ENCODE measurements at regions not wholly inside any gene's neighbourhood (a gene's known extent, or its start where the extent isn't known, plus 50 kb on each side); places are given as distances from the start of the nearest gene placed in this dataset.

GRCh38 chr5:155728146-155728856 lies 598.7 kb upstream of the SGCD start:
- Histone ChIP-seq H3K27me3 (ENCODE audit: control insufficient read depth in 1 of 2, insufficient read depth in 2 of 2, low read length in 2 of 2) (peaks cover 35 to 44% of the 10 kb centered on the region in 2 donors), H3K9ac (ENCODE audit: low read depth in 1 of 2, low read length in 2 of 2) (no peak overlapping the region), H3K4me3 (ENCODE audit: low read depth in 1 of 2, low read length in 2 of 2) (peak overlapping the region; percentile 16 to 22), H3K36me3 (ENCODE audit: control insufficient read depth in 1 of 2, insufficient read depth in 2 of 2, low read length in 2 of 2) (no peaks in the 10 kb centered on the region), H3K9me3 (ENCODE audit: control insufficient read depth in 1 of 2, low read length in 2 of 2) (no peaks in the 10 kb centered on the region), H3K27ac (ENCODE audit: low read depth, low read length) (no peak overlapping the region), H3K4me1 (ENCODE audit: control insufficient read depth in 1 of 2, insufficient read depth in 2 of 2, low read length in 2 of 2) (no peaks in the 10 kb centered on the region)

- H3K9ac ChIP-seq (ENCODE audit: low read depth in 1 of 2, low read length in 2 of 2), result no peak overlapping the region
- no peaks in the 10 kb centered on the region for H3K36me3 ChIP-seq (ENCODE audit: control insufficient read depth in 1 of 2, insufficient read depth in 2 of 2, low read length in 2 of 2)
- no peaks in the 10 kb centered on the region for H3K4me1 ChIP-seq (ENCODE audit: control insufficient read depth in 1 of 2, insufficient read depth in 2 of 2, low read length in 2 of 2)
- no peak overlapping the region for H3K27ac ChIP-seq (ENCODE audit: low read depth, low read length)
- H3K9me3 ChIP-seq (ENCODE audit: control insufficient read depth in 1 of 2, low read length in 2 of 2), result no peaks in the 10 kb centered on the region
- H3K4me3 ChIP-seq (ENCODE audit: low read depth in 1 of 2, low read length in 2 of 2), result peak overlapping the region in 1 of 2 donors; percentile 16
- H3K27me3 ChIP-seq (ENCODE audit: control insufficient read depth in 1 of 2, insufficient read depth in 2 of 2, low read length in 2 of 2), result peaks cover 35 to 44% of the 10 kb centered on the region in 2 donors
Observed at GRCh38 chr5:155728857-155729683, 597.9 kb upstream of the SGCD start.

- no peaks in the 10 kb centered on the region for H3K4me1 ChIP-seq (ENCODE audit: control insufficient read depth in 1 of 2, insufficient read depth in 2 of 2, low read length in 2 of 2)
- H3K9me3 ChIP-seq (ENCODE audit: control insufficient read depth in 1 of 2, low read length in 2 of 2), result no peaks in the 10 kb centered on the region
- no peaks in the 10 kb centered on the region for H3K36me3 ChIP-seq (ENCODE audit: control insufficient read depth in 1 of 2, insufficient read depth in 2 of 2, low read length in 2 of 2)
- H3K27ac ChIP-seq (ENCODE audit: low read depth, low read length), result no peak overlapping the region
- no peak overlapping the region for H3K9ac ChIP-seq (ENCODE audit: low read depth in 1 of 2, low read length in 2 of 2)
- peaks cover 35 to 44% of the 10 kb centered on the region in 2 donors for H3K27me3 ChIP-seq (ENCODE audit: control insufficient read depth in 1 of 2, insufficient read depth in 2 of 2, low read length in 2 of 2)
- H3K4me3 ChIP-seq (ENCODE audit: low read depth in 1 of 2, low read length in 2 of 2), result no peak overlapping the region
Observed at GRCh38 chr5:155729684-155730059, 597.3 kb upstream of the SGCD start.

GRCh38 chr5:155732587-155733376 lies 594.2 kb upstream of the SGCD start:
- H3K27me3 ChIP-seq (ENCODE audit: control insufficient read depth in 1 of 2, insufficient read depth in 2 of 2, low read length in 2 of 2), result peaks cover 22 to 24% of the 10 kb centered on the region in 2 donors
- no peaks in the 10 kb centered on the region for H3K36me3 ChIP-seq (ENCODE audit: control insufficient read depth in 1 of 2, insufficient read depth in 2 of 2, low read length in 2 of 2)
- no peak overlapping the region for H3K9ac ChIP-seq (ENCODE audit: low read depth in 1 of 2, low read length in 2 of 2)
- no peaks in the 10 kb centered on the region for H3K9me3 ChIP-seq (ENCODE audit: control insufficient read depth in 1 of 2, low read length in 2 of 2)
- no peak overlapping the region for H3K27ac ChIP-seq (ENCODE audit: low read depth, low read length)
- H3K4me3 ChIP-seq (ENCODE audit: low read depth in 1 of 2, low read length in 2 of 2), result no peak overlapping the region
- H3K4me1 ChIP-seq (ENCODE audit: control insufficient read depth in 1 of 2, insufficient read depth in 2 of 2, low read length in 2 of 2), result no peaks in the 10 kb centered on the region

- Histone ChIP-seq H3K4me1 (ENCODE audit: control insufficient read depth in 1 of 2, insufficient read depth in 2 of 2, low read length in 2 of 2) (no peaks in the 10 kb centered on the region), H3K36me3 (ENCODE audit: control insufficient read depth in 1 of 2, insufficient read depth in 2 of 2, low read length in 2 of 2) (no peaks in the 10 kb centered on the region), H3K4me3 (ENCODE audit: low read depth in 1 of 2, low read length in 2 of 2) (no peak overlapping the region), H3K27ac (ENCODE audit: low read depth, low read length) (no peak overlapping the region), H3K9me3 (ENCODE audit: control insufficient read depth in 1 of 2, low read length in 2 of 2) (no peaks in the 10 kb centered on the region), H3K9ac (ENCODE audit: low read depth in 1 of 2, low read length in 2 of 2) (no peak overlapping the region), H3K27me3 (ENCODE audit: control insufficient read depth in 1 of 2, insufficient read depth in 2 of 2, low read length in 2 of 2) (peaks cover 18% of the 10 kb centered on the region in 2 donors)
Observed at GRCh38 chr5:155733935-155734334, 593.0 kb upstream of the SGCD start.

- H3K9me3 ChIP-seq (ENCODE audit: control insufficient read depth in 1 of 2, low read length in 2 of 2), result no peaks in the 10 kb centered on the region
- H3K9ac ChIP-seq (ENCODE audit: low read depth in 1 of 2, low read length in 2 of 2), result no peak overlapping the region
- no peaks in the 10 kb centered on the region for H3K36me3 ChIP-seq (ENCODE audit: control insufficient read depth in 1 of 2, insufficient read depth in 2 of 2, low read length in 2 of 2)
- H3K27ac ChIP-seq (ENCODE audit: low read depth, low read length), result no peak overlapping the region
- no peak overlapping the region for H3K4me3 ChIP-seq (ENCODE audit: low read depth in 1 of 2, low read length in 2 of 2)
- H3K27me3 ChIP-seq (ENCODE audit: control insufficient read depth in 1 of 2, insufficient read depth in 2 of 2, low read length in 2 of 2), result peaks cover 4% of the 10 kb centered on the region in 2 donors
- H3K4me1 ChIP-seq (ENCODE audit: control insufficient read depth in 1 of 2, insufficient read depth in 2 of 2, low read length in 2 of 2), result no peaks in the 10 kb centered on the region
Observed at GRCh38 chr5:155735388-155735787, 591.6 kb upstream of the SGCD start.

GRCh38 chr5:155738616-155739015 lies 588.3 kb upstream of the SGCD start:
- no peaks in the 10 kb centered on the region for H3K9me3 ChIP-seq (ENCODE audit: control insufficient read depth in 1 of 2, low read length in 2 of 2)
- H3K9ac ChIP-seq (ENCODE audit: low read depth in 1 of 2, low read length in 2 of 2), result no peak overlapping the region
- no peaks in the 10 kb centered on the region for H3K36me3 ChIP-seq (ENCODE audit: control insufficient read depth in 1 of 2, insufficient read depth in 2 of 2, low read length in 2 of 2)
- no peak overlapping the region for H3K4me3 ChIP-seq (ENCODE audit: low read depth in 1 of 2, low read length in 2 of 2)
- no peaks in the 10 kb centered on the region for H3K27me3 ChIP-seq (ENCODE audit: control insufficient read depth in 1 of 2, insufficient read depth in 2 of 2, low read length in 2 of 2)
- H3K27ac ChIP-seq (ENCODE audit: low read depth, low read length), result no peak overlapping the region
- H3K4me1 ChIP-seq (ENCODE audit: control insufficient read depth in 1 of 2, insufficient read depth in 2 of 2, low read length in 2 of 2), result no peaks in the 10 kb centered on the region

- Histone ChIP-seq H3K9ac (ENCODE audit: low read depth in 1 of 2, low read length in 2 of 2) (no peak overlapping the region), H3K27me3 (ENCODE audit: control insufficient read depth in 1 of 2, insufficient read depth in 2 of 2, low read length in 2 of 2) (no peaks in the 10 kb centered on the region), H3K36me3 (ENCODE audit: control insufficient read depth in 1 of 2, insufficient read depth in 2 of 2, low read length in 2 of 2) (no peaks in the 10 kb centered on the region), H3K4me1 (ENCODE audit: control insufficient read depth in 1 of 2, insufficient read depth in 2 of 2, low read length in 2 of 2) (no peaks in the 10 kb centered on the region), H3K9me3 (ENCODE audit: control insufficient read depth in 1 of 2, low read length in 2 of 2) (no peaks in the 10 kb centered on the region), H3K27ac (ENCODE audit: low read depth, low read length) (no peak overlapping the region), H3K4me3 (ENCODE audit: low read depth in 1 of 2, low read length in 2 of 2) (no peak overlapping the region)
Observed at GRCh38 chr5:155746367-155747038, 580.5 kb upstream of the SGCD start.

GRCh38 chr5:155750101-155750500 lies 576.9 kb upstream of the SGCD start:
- Histone ChIP-seq H3K27ac (ENCODE audit: low read depth, low read length) (no peak overlapping the region), H3K4me1 (ENCODE audit: control insufficient read depth in 1 of 2, insufficient read depth in 2 of 2, low read length in 2 of 2) (no peaks in the 10 kb centered on the region), H3K27me3 (ENCODE audit: control insufficient read depth in 1 of 2, insufficient read depth in 2 of 2, low read length in 2 of 2) (no peaks in the 10 kb centered on the region), H3K36me3 (ENCODE audit: control insufficient read depth in 1 of 2, insufficient read depth in 2 of 2, low read length in 2 of 2) (no peaks in the 10 kb centered on the region), H3K9me3 (ENCODE audit: control insufficient read depth in 1 of 2, low read length in 2 of 2) (no peaks in the 10 kb centered on the region), H3K9ac (ENCODE audit: low read depth in 1 of 2, low read length in 2 of 2) (no peak overlapping the region), H3K4me3 (ENCODE audit: low read depth in 1 of 2, low read length in 2 of 2) (no peak overlapping the region)
